ENCODE measurements at regions not wholly inside any gene's neighbourhood (a gene's known extent, or its start where the extent isn't known, plus 50 kb on each side); places are given as distances from the start of the nearest gene placed in this dataset.

DNA sequence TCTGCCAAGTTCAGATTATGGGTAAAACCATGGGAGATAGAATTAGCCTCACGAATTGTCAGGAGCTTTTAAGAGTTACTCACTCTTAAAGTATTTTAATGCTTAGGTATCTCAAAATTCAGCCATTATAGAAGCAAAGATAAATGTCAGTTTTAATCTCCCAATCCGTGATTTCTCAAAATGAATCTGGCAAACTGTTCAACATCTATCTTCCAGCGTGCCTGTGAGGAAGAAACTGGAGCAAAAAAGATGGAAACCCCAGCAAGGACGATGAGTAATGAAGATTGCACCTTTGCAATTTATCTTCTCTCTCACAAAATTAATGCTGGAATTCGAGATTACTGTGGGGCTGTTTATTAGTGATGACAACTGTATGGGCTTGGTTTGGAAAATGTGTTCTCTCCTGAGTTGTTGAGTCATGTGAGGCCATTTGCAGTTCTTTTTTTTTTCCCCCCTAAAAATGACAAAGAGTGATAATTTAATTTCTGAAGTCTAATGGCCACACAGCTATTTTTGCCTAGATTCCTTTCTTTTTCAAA, 70.5 kb downstream of the PYDC2 start:
- Histone ChIP-seq H3K4me3 (no peak overlapping the region), H3K9me3 (no peaks in the 10 kb centered on the region), H3K27me3 (ENCODE audit: insufficient read depth in 3 of 3, low read length in 2 of 3) (no peaks in the 10 kb centered on the region), H3K27ac (no peak overlapping the region), H3K36me3 (ENCODE audit: insufficient read depth in 1 of 2, low read depth in 1 of 2) (no peaks in the 10 kb centered on the region), H3K4me1 (no peaks in the 10 kb centered on the region)
- intact Hi-C loops (cut with DNase I) = no loop called here
- ATAC-seq = no peak
- WGBS, 3 donors = 57 to 62% (median 61%) methylated on average over 5 of the region's 5 CpGs
- no peak for DNase-seq
- TF ChIP-seq, protein P1, sequence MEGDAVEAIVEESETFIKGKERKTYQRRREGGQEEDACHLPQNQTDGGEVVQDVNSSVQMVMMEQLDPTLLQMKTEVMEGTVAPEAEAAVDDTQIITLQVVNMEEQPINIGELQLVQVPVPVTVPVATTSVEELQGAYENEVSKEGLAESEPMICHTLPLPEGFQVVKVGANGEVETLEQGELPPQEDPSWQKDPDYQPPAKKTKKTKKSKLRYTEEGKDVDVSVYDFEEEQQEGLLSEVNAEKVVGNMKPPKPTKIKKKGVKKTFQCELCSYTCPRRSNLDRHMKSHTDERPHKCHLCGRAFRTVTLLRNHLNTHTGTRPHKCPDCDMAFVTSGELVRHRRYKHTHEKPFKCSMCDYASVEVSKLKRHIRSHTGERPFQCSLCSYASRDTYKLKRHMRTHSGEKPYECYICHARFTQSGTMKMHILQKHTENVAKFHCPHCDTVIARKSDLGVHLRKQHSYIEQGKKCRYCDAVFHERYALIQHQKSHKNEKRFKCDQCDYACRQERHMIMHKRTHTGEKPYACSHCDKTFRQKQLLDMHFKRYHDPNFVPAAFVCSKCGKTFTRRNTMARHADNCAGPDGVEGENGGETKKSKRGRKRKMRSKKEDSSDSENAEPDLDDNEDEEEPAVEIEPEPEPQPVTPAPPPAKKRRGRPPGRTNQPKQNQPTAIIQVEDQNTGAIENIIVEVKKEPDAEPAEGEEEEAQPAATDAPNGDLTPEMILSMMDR (IDR thresholded peaks at IDR 0.05) = no peak

DNA sequence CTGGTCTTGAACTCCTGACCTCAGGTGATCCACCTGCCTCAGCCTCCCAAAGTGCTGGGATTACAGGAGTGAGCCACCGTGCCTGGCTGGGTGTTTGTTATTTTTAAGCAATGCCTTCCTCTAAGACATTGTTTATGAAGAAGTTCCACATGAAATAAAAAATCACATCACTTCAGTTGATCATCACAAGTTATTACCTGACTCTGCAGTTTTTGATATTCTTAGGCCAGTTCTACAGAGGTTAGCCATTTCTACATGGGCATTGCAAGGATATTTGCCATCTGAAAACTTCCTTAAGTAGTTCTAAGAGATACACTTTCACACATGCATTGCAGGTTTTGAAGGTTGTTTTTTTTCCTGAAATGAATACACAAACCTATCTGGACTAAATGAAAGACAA, 82.1 kb downstream of the PYDC2 start:
- Histone ChIP-seq H3K27me3 (ENCODE audit: insufficient read depth in 3 of 3, low read length in 2 of 3) (no peaks in the 10 kb centered on the region), H3K4me1 (no peaks in the 10 kb centered on the region), H3K9me3 (no peaks in the 10 kb centered on the region), H3K27ac (no peak overlapping the region), H3K4me3 (no peak overlapping the region), H3K36me3 (ENCODE audit: insufficient read depth in 1 of 2, low read depth in 1 of 2) (no peaks in the 10 kb centered on the region)
- TF ChIP-seq, protein P1 (IDR thresholded peaks at IDR 0.05) = no peak
- 63 to 77% (median 73%) methylated on average over 1 of the region's 1 CpG for WGBS, 3 donors
- intact Hi-C loops (cut with DNase I) = no loop called here
- DNase-seq = no peak
- ATAC-seq = no peak

DNA sequence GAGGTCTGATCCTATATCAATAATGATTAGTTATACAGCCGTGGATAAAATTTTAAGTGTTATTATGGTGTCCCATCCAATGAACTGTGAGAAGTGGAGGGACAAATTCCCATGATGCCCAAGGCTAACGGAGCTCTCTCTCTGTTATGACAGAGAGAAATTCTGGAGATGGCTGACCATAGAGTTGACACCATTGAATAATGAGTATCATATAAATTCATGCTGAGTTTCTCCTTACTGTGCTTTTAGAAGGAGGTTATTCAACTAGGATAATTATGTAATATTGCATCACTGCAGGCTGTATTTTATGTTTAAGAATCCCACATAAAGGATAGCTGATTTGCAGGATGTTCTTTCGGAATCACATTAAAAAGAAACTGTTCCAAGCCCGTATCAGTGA, 82.9 kb downstream of the PYDC2 start:
- H3K4me1 ChIP-seq = no peaks in the 10 kb centered on the region
- ATAC-seq (no peak), DNase-seq (no peak)
- H3K9me3 ChIP-seq = no peaks in the 10 kb centered on the region
- no peak overlapping the region for H3K4me3 ChIP-seq
- H3K36me3 ChIP-seq (ENCODE audit: insufficient read depth in 1 of 2, low read depth in 1 of 2) = no peaks in the 10 kb centered on the region
- no peaks in the 10 kb centered on the region for H3K27me3 ChIP-seq (ENCODE audit: insufficient read depth in 3 of 3, low read length in 2 of 3)
- TF ChIP-seq, protein P1 (IDR thresholded peaks at IDR 0.05) = no peak
- intact Hi-C loops (cut with DNase I) = no loop called here
- WGBS, 3 donors = 78 to 85% (median 83%) methylated on average over 4 of the region's 4 CpGs
- no peak overlapping the region for H3K27ac ChIP-seq

DNA sequence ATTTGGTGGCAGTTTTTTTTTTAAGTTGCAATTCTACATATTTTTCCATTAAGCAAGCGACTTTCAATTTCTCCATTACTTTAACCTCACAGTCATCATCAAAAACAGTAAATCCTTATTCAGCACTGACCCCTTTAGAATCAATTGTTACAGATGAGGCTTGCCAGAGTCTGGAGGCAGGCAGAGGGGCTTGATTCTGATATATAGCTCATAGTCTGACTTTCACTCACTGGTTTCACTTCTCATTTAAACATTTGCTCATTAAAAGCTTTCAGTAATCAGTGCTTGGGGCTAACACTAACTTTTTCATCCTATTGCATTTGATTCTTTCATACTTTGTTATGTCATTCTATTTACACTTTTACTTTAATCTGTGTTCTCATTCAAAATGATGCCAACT, 88.4 kb downstream of the PYDC2 start:
- Histone ChIP-seq H3K27ac (no peak overlapping the region), H3K9me3 (no peaks in the 10 kb centered on the region), H3K27me3 (ENCODE audit: insufficient read depth in 3 of 3, low read length in 2 of 3) (no peaks in the 10 kb centered on the region), H3K36me3 (ENCODE audit: insufficient read depth in 1 of 2, low read depth in 1 of 2) (no peaks in the 10 kb centered on the region), H3K4me3 (no peak overlapping the region), H3K4me1 (no peaks in the 10 kb centered on the region)
- intact Hi-C loops (cut with DNase I) = no loop called here
- 14 to 68% (median 62%) methylated on average over 1 of the region's 1 CpG for whole genome bisulfite sequencing, 3 donors
- TF ChIP-seq, protein P1 (IDR thresholded peaks at IDR 0.05) = no peak
- ATAC-seq (no peak), DNase-seq (no peak)

DNA sequence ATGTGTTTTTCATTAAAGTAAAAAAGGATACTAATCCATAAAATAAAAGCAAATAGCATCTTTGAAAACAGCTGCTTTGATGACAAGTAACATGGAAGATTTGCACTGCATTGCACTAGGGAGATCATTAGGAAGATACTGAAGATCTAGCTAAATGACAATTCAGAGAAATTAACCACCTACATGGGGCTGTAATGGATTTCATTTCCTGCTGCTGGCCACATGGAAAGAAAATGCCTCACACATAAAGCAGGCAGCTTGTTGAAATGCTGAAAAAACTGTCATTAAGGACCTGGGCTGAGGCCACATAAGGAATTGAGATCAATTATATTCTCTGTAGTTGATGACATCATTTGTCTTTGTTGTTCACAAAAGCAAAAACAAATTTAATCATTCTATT, 94.1 kb downstream of the PYDC2 start:
- DNase-seq = no peak
- TF ChIP-seq, protein P1 (IDR thresholded peaks at IDR 0.05) = no peak
- Histone ChIP-seq H3K36me3 (ENCODE audit: insufficient read depth in 1 of 2, low read depth in 1 of 2) (no peaks in the 10 kb centered on the region), H3K4me1 (no peaks in the 10 kb centered on the region), H3K4me3 (no peak overlapping the region), H3K9me3 (no peaks in the 10 kb centered on the region), H3K27ac (no peak overlapping the region), H3K27me3 (ENCODE audit: insufficient read depth in 3 of 3, low read length in 2 of 3) (no peaks in the 10 kb centered on the region)
- intact Hi-C loops (cut with DNase I) = no loop called here
- ATAC-seq = no peak
